DMS 273 (cell line): ENCODE measurements at regions not wholly inside any gene's neighbourhood (a gene's known extent, or its start where the extent isn't known, plus 50 kb on each side); places are given as distances from the start of the nearest gene placed in this dataset.

Source experiments
- DNase-seq: peaks from one replicate; lab custom pipeline; 2025; ENCODE audit not compliant: unreplicated experiment; lab: John Stamatoyannopoulos, UW

DNA sequence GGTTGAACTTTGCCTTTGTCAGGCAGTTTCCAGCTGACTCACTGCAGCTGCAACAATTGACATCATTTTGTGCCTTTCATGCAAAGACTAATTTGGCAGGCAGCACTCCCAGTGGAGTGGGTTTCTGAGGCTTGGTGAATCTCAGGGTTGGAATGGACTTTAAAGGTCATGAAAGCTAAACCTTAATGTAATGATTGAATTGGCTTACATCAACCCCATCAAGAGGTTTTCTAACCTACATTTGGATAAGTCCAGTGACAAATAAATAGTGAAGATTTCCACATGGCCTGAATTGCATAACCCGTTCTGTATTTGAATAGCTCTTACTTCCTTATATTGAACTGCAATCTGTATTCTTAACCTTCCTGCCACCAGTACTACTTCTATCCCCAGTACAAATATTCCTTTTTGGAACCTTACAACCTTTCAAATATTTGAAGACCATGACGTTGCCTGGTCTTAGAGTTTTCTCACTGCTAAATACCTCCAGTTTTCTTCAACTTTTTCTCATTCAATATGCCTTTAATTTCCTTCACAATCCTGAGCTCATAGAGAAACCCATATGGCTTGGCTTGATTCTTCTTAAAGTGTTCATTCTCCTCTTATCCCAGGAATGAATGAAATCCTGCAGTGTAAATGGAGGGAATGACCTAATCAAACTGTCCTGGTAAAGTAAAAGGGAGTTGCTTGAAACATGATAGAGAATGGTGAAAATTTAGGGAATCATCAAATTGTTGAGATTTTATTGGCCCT lies 168.1 kb upstream of the NOVA1 start:
- DNase-seq, result no peak

DNA sequence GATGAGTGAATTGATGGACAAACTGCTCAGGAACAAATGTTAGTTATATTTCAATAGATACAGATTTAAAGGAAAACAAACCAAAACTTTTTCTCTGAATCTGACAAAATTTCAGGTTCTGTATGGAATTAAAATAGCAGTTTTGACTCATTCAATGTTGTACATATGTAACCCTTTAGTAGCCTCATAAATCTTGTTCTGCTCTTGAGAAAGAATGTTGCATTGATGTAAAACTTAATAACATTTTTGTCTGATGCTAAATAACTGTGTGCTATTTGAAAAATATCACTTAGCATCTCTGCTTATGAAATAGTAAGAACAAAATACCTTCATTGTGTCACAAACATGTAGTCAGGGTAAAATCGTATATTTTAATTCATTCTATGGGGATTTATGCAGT lies 168.9 kb upstream of the NOVA1 start:
- DNase-seq, result no peak

DNA sequence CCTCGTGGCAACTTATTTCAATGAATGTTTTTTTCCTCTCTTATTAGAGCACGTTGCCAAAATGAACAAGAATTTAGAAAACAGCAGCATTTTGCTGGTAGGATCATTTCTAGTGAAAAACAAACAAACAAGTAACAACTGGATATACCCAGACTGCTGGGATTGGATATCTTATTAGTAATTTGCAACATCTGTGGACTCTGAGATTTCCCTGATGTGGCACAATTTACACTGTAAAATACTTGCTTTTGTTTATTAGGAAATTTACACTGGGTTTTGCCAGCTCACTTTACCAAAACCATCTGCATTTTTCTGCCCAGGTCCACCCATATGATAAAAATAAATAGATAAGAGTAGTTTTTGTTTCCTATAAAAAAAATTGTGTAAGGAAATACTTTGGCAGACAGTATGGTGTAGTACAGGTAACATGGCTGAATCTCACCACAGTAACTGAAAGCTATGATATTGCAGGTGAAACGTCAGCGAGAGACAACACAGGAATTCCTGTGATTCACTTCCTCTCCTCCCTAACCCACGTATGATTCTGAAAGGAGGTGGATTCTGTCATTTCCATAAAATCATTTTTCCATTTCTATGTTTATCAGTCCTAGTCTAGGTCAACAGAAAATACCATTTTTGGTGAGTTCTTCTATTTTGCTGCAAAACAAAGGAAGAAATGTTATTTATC lies 176.2 kb upstream of the NOVA1 start:
- DNase-seq, result no peak

DNA sequence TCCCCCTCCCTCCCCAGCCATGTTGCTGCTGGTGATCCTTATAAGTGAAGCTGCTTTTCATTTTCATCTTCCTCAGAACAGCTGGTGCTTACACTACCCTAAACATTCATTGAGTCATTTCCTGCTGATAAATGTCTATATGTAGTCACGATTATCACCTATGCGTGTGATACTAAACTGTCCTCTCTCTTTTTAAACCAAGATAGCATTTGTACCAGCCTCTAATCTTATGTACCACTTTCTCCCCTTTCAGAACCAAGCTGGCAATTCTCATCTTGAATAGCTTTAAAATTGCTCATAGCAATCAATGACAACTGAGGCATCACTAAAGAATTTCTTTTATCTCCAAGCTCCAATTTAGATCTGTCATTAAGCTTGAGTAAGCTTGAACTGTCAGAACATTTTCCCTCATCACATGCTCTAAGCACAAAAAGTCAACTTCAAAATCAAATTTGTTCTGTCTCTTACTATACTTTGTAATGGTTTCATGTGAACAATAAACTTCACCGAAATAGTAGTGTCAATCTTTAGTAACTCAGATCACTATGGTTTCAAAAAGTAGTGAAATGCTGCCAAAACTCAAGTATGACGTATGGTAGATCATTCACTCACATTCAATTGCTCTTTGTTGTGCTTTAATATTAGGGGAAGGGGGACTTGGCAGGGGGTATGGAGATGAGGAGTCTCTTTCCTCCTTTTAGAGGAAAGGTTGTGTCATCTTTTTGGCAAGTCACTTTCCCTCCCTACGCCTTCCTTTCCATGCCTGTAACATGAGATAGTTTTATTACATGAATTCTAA lies 178.1 kb upstream of the NOVA1 start:
- no peak for DNase-seq

DNA sequence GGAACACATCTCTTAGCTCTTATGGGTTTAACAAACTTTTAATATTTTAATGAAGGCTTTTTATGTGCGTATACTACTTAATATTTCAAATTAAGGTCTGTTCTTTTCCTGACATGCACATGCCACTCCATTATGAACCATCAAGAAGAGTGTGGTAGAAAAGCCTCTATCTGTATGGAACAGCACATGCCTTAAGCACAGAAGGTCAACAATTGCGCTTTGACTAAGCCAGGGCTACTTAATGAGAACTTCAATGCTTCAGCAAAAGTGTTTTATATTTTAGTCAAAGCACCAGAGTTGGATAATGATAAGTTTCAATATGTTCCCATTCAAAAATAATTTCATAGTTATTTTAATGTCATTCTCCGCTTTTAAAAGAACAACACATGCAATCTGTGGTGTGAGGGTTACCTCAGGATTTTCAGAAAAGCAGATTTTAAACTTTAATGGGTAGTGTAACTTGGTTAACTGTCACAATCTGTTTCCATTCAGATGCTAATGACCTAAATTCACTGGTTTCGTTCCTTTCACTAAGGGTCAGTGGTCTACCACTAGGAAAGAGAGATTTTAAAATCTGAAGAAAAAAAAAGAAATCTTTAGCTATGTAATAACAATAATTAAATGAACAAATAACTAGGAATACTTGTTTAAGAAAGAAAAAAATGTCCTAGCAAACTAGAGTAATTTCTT lies 193.4 kb upstream of the NOVA1 start:
- no peak for DNase-seq

DNA sequence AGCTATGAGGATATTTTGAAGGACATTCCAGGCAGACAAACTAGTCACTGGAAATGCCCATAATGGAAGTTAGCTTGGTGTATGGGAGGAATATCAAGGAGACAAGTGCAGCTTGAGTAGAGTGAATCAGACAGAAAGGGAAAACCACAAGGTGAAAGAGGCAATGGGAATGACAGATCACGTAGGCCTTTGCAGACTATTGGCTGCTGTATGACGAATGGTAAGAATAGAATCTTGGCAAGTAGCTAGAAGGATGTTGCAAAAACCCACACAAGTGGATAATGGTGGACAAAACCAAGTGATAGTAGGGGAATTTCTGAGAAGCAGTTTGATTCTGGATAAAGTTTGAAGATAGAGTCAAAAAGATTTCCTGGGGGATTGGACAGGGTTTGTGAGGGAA lies 196.9 kb upstream of the NOVA1 start:
- no peak for DNase-seq

DNA sequence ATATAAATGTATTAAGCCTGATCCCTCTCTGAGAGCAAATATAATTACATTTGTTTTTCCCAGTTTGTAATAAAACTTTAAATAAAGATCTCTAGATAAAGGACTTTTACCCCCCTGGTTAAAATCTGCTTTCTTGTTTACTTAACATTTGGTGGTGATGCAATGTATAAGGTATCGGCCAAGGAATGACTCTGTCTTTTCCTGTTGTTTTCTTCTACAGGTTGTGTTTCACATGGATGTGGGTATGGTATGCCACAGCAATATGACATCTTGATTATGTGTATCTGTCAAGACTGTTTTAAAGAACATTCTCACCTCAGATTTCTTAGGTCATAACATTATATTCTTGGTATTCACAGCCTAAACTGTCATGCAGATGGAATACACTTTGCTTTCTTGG lies 210.6 kb upstream of the NOVA1 start:
- DNase-seq, result no peak

DNA sequence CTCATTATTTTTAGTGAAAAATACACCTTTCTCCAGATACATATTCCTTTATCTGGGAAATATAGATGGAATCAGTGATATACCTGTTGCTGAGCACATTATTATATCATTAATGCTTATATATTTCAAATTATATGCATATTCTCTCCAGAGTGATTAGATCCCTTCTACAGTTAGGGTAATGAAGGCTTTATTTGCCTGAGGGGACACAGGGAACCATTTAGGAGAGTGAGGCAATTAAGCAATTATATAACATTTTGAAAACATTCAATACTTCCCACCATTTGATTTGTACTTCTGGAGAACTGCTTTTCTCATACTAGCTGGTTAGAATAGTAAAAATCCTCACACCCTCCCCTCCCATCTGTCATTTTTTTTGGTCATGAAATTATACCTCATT lies 212.8 kb upstream of the NOVA1 start:
- no peak for DNase-seq

DNA sequence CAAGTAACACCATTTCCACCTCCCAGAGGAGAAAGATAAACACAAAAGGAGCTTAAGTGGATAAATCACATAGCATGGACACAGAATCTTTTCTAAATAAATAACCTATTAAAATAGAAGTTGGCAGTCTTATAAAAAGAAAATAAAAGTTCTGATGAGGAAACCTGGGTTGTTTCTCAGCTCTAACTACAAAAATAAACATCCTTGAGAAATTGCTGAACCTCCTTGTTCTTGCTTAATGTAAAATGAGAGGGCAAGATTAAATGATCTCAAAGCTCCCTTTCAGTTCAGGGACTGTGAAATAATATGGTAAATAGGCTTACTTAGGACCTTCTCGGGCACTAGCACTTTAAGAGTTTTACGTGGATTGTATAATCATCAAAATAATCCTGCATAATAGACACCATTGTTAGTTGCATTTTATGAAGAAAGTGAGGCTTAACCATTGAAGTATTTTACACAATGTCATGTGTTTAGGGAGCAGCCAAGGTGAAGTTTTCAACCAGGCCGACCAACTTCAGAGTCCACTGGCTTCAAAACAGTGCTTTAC lies 214.0 kb upstream of the NOVA1 start:
- no peak for DNase-seq

DNA sequence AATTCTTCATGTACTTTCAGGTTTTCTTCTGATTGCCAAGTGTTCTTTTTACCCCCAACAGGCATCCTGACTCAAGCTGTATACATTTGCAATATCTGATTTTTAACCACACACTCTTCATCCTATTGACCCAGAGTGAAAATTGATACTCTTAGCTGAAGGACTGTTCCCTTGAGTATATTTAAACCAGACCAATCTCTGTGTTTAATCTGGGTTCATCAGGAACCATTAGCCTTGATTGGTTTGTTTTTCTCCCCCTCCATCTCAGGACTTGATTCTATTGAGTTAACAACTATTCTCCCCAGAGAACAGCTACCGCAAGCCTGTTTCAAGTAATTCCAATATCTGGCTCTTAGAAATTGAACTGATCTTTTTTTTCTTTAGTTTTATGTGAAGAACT lies 222.3 kb upstream of the NOVA1 start:
- no peak for DNase-seq

DNA sequence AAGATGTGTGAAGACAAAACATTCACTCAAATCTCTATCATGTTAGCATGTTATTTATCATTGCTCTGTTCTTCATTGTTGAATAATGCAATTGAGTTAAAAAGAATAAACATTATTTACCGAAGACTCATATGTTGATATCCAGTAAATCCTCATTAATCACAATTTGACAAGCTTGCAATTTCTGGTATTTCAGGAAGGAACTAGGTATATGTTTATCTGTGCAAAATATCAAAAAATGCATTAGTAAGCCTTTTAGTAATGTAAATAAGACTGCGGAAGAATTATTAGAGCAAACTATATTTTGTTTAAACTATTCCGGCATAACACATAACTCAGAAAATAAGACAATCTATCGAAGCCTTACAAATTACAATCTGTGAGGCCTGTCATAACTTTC lies 222.7 kb upstream of the NOVA1 start:
- no peak for DNase-seq

DNA sequence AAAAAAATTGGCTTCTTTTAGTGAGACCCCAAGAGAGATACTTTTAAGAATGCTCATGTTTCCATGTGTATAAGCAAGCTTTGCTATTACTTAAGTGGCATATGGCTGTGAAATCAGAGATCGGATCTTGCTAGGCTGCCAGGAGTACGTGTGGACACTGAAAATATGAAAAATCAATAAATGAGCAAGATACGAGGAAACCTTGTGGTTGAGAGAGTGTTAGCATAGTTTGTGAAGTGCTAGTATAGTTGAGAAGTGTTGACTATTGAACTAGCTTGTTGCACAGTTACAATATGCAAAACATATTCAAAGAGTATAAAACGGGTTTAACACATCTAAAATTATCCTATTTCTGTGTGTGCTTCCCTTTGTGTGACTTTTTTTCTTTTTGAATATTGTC lies 230.9 kb upstream of the NOVA1 start:
- no peak for DNase-seq

DNA sequence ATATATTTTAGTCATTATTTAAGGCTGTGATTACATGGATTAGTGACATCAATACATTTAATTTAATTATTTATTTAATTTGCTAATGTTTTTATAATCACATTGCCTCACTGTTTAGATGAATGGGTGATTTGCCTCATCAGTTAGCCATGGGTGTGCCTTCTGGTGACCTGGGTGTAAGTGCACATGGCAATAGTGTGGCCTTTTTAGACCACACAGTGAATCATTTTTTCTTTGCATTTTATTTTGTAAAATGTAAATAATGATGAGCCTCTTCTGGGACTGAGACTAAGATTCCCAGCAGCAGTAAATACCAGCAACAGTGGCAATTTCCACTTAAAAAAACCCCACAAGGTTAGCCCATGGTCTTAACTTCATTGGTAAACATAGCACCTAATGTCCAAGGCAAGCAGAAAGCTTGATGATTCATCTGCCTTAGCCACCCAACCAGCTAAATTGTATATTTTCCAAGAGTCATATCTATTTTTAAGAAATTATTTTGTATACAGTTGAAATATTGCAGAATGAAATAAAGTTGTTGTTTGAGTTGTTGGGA lies 235.9 kb upstream of the NOVA1 start:
- DNase-seq, result no peak

DNA sequence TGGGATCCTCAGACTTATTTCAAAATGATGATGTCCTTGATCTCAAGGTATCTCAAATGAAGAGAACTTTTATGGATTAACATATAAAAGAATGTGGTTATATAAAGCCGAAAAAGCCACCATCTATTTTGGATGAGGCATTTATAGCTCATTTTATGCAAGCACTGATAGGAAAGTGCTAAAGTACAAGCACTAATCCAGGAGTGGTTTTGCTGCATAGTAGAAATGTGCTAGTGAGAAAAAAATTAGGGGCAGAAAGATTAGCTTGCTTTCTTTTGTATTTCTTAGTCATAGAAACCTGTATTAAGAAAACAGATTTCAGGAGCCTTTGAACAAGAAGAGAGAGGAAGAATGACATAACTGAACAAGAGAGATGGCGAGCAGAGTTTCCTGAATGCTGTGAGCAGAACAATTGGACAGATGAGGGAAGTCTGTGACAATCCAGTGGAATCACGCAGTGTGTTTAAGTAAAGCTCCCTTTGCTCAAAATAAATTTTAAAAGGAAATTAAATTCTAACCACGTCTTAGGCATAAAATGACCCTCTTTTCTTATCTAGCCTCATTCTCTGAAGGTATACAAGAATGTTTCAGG lies 238.2 kb upstream of the NOVA1 start:
- DNase-seq, result no peak

DNA sequence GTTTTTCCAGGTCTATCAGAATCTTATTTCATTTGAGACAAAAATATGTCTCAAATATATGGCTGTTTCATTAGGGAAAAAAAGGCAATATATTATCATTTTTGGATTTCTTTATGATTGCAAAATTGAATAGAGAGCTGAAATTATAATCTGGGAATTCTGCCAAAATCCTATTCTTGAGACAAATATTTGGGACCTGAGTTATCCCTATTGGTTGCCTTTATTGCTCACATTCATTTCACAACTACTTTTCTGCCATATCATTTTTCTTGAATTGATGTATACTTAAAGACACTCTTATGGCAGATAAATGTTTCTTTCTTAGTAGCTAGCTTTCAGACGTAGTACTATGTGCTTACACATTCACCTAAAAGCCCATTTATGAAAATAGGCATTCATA lies 241.6 kb upstream of the NOVA1 start:
- no peak for DNase-seq

DNA sequence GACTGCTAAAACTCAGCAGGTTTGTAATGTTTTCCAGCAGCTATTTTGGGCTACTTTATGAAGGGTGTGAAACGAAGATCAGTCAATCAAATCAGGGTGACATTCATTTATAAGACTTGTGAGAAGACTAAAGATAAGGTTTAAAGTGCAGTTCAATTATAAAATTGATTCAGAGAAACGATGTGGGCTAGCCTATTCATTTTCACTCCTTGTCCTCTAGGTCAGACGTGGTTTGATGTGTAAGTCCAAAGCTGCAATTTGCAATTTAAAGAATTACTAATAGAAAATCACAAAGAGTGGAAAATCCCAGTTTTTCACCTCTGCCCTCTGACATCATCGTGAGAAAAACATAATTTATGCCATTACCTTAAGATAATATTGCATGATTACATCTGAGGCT lies 243.5 kb upstream of the NOVA1 start:
- no peak for DNase-seq

DNA sequence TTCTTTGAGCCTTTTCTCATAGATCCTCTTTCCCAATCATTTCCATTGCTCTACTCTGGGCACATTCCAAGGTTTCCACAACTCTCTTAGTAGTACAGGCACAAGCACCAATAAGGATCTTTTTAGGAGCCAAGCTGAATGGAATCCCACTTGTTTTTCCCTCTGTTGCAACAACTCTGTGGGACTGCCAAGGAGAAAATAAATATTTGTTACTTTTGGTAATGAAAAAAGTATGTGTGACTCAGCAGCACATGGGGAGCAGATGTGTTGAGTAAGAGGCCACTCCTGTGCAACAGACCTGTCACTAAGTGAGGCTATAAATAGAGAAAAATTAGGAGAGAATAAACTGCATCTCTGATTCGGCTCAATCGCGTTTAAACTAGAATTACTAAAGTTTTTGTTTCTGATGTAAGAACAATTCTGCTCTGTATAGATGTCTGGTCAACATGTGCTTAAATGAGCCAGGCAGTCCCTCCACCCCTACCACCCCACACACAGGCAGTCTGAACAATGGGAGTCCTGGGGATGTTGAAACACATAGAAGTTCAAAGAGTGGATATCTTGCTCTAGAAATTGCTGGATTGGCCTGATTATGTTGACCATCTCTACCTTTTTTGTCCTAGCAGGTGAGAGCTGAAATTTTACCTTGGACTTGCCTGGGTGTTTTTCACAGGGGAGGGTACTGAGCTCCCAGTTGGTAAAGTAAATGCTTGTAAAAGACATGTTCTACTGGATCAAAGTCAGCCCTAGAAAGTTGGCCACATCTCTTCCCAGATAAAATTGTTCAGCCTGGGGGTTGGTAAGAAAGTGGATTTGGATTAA lies 244.3 kb upstream of the NOVA1 start:
- DNase-seq, result peak; percentile 9

DNA sequence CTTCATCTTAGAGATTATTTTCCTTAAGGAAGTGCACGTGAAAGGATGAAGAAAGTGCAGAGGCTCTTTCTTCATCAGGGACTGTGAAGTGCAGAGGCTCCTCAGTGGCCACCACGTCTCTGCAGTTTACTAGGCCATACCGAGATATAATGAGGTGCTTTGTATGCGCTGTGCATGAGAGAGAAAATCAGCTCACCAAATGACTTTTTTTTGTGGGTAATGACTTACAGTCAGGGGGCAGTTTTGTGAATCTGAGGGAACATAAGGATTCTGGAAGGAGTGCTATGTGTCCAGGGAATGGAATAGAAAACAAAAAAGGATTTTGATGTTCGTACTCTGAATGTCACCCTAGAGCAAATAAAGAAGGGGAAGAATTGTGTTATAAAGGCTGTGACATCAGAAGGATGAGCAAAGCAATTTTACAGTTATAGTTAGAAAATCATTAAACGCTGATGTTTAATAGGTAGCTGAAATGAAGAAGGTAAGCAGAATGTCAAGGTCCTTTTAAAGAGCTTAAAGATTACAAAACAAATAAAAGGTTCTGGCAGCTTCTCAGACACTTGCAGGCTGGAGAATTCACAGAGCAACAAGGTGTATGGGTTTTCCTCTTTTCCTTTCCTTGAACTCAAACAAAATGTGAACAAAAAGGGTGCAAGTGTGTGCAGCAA lies 247.5 kb upstream of the NOVA1 start:
- DNase-seq, result no peak

DNA sequence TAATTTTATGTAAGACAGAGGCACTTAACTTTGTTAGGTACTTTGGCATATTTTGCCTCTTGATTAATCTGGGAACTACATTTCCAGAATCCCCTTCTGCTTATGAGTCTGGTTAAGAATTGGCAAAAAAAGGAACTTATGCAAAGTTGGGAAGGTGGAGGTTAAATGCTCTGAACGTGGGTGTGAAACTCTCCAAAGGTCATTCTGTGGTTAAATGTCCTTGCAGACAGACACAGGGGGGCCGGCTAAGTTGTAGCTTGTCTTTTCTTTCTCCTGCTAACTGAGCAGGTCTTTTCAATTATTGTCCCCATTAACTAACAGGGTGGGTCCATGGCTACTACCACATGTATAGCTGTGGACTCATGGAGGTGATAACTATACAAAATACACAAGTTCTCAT lies 248.6 kb upstream of the NOVA1 start:
- DNase-seq, result no peak
